Glutamatergic neuron (in vitro differentiated cells): ENCODE measurements at regions not wholly inside any gene's neighbourhood (a gene's known extent, or its start where the extent isn't known, plus 50 kb on each side); places are given as distances from the start of the nearest gene placed in this dataset.
A peak's percentile ranks its signal among the peaks of the same experiment; 100 is the strongest.

Source experiments
- DNase-seq: peaks from one replicate; pipeline ENCODE4 v3.0.0; 2022
- H3K27ac Mint-ChIP-seq: one replicate; pipeline ENCODE4 v1.8.0; 2020; ENCODE audit warnings: mild to moderate bottlenecking, mixed read lengths, inconsistent platforms; ENCODE audit not compliant: unreplicated experiment
- H3K27me3 Mint-ChIP-seq: one replicate; pipeline ENCODE4 v1.8.0; 2020; ENCODE audit warnings: mild to moderate bottlenecking, moderate library complexity, mixed read lengths, inconsistent platforms; ENCODE audit not compliant: unreplicated experiment
- H3K36me3 Mint-ChIP-seq: one replicate; pipeline ENCODE4 v1.8.0; 2020; ENCODE audit warnings: mild to moderate bottlenecking, mixed read lengths, inconsistent platforms; ENCODE audit not compliant: unreplicated experiment
- H3K4me1 Mint-ChIP-seq: one replicate; pipeline ENCODE4 v1.8.0; 2020; ENCODE audit warnings: mild to moderate bottlenecking, low read depth, mixed read lengths, inconsistent platforms; ENCODE audit not compliant: unreplicated experiment
- H3K4me3 Mint-ChIP-seq: one replicate; pipeline ENCODE4 v1.8.0; 2020; ENCODE audit warnings: mild to moderate bottlenecking, mixed read lengths, inconsistent platforms; ENCODE audit not compliant: unreplicated experiment
- H3K9me3 Mint-ChIP-seq: one replicate; pipeline ENCODE4 v1.8.0; 2020; ENCODE audit warnings: mild to moderate bottlenecking, moderate library complexity, mixed read lengths, inconsistent platforms; ENCODE audit not compliant: unreplicated experiment
- TF ChIP-seq, protein P1 (sequence below): fragments of 200-600 bp; sonication (generic); IDR thresholded peaks from one replicate; pipeline ENCODE4 v1.5.0; 2021; ENCODE audit not compliant: partially characterized antibody, unreplicated experiment

DNA sequence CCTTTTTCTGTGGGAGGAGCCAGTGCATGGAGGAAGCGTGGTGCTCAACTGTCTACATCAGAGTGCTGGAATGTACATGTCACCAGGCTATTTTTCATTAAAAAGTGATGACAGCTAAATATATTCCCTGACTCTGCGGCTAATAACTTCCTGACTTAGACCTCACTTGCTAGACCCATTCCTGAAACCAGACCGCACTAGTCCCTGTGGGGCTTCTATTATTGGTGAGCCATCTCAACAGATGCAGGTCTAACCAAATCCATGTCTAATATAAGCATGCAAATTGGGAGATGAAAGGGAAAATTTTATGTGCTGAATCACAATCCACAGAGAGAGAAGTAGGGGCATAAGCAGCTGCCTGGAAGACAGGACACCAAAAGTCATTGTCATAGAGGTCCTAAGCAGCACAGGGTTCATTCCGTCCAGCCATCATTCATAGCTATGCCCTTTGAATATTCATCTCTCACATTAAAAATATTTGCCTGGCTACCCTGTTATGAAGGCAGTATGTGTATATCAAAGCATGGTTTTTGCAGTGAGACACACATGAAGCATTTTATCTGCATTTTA is 110.9 kb upstream of the BLID start:
- H3K4me3 Mint-ChIP-seq, result no peak overlapping the region
- no peaks in the 10 kb centered on the region for H3K4me1 Mint-ChIP-seq
- TF ChIP-seq, protein P1, sequence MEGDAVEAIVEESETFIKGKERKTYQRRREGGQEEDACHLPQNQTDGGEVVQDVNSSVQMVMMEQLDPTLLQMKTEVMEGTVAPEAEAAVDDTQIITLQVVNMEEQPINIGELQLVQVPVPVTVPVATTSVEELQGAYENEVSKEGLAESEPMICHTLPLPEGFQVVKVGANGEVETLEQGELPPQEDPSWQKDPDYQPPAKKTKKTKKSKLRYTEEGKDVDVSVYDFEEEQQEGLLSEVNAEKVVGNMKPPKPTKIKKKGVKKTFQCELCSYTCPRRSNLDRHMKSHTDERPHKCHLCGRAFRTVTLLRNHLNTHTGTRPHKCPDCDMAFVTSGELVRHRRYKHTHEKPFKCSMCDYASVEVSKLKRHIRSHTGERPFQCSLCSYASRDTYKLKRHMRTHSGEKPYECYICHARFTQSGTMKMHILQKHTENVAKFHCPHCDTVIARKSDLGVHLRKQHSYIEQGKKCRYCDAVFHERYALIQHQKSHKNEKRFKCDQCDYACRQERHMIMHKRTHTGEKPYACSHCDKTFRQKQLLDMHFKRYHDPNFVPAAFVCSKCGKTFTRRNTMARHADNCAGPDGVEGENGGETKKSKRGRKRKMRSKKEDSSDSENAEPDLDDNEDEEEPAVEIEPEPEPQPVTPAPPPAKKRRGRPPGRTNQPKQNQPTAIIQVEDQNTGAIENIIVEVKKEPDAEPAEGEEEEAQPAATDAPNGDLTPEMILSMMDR, result no peak
- DNase-seq, result no peak
- no peaks in the 10 kb centered on the region for H3K9me3 Mint-ChIP-seq
- H3K27ac Mint-ChIP-seq, result no peak overlapping the region
- H3K27me3 Mint-ChIP-seq, result peaks cover 3% of the 10 kb centered on the region
- H3K36me3 Mint-ChIP-seq, result no peaks in the 10 kb centered on the region

DNA sequence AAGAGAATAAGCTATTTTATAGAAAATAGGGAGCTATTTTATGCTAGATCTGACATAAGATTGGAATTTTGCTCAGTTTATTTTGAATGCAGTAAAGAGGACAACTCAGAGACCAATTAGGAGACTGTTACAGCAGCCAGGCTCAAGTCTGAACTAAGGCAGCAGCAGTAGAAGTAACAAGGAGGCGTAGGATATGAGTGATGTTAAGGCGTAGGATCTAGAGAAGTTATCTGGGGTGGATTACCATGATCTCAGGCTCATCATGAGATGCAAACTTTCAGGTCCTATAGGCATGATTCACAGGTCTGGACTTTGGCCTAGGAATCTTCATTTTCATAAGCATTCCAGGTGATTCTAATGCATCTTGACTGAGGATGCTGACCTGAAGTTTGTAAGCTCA is 108.9 kb upstream of the BLID start:
- H3K36me3 Mint-ChIP-seq, result no peaks in the 10 kb centered on the region
- peaks cover 3% of the 10 kb centered on the region for H3K27me3 Mint-ChIP-seq
- no peak overlapping the region for H3K27ac Mint-ChIP-seq
- no peak for DNase-seq
- TF ChIP-seq, protein P1, result no peak
- H3K4me3 Mint-ChIP-seq, result no peak overlapping the region
- H3K9me3 Mint-ChIP-seq, result no peaks in the 10 kb centered on the region
- H3K4me1 Mint-ChIP-seq, result no peaks in the 10 kb centered on the region

DNA sequence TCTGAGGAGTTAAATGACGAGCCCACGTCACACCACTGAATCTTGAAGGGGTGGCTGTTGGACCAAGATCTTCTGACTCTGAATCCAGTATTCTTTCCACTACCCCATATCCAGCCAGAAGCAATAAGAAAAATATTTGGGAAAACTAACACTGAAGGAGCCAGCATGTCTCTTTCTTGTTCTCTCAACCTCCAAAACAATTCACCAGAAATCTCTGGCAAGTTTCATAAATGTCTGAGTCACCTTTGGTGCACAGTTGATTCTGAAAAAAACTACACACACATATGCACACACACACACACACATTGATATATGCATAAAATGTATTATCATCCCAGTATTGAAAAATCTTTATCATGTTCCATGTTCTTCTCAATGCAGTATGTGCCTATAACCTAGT is 104.3 kb upstream of the BLID start:
- DNase-seq, result no peak
- H3K9me3 Mint-ChIP-seq, result peaks cover 2% of the 10 kb centered on the region
- H3K27me3 Mint-ChIP-seq, result no peaks in the 10 kb centered on the region
- no peaks in the 10 kb centered on the region for H3K36me3 Mint-ChIP-seq
- H3K4me1 Mint-ChIP-seq, result peaks cover 1% of the 10 kb centered on the region
- H3K27ac Mint-ChIP-seq, result no peak overlapping the region
- H3K4me3 Mint-ChIP-seq, result no peak overlapping the region
- TF ChIP-seq, protein P1, result no peak

DNA sequence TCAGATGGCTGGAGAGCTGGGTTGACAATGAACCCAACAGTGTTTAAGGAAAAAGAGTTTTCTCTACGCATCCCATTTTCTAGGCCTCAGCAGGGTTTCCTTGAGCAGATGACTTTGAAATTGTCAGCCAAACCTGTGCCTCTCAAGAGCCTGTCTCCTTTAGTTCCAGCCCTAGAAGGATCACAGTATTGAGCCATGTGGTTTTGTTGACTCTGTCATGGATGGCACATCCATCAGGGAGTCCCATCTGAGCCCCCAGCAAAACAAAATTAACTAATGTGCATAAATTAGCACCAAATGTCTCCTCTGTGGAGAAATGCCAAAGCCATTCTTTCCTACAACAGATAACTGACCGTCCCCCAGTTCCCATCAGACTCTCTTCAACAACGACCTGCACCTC is 103.8 kb upstream of the BLID start:
- Mint-ChIP-seq H3K36me3 (no peaks in the 10 kb centered on the region), H3K27ac (no peak overlapping the region), H3K4me3 (no peak overlapping the region), H3K9me3 (peaks cover 2% of the 10 kb centered on the region), H3K4me1 (peaks cover 1% of the 10 kb centered on the region), H3K27me3 (no peaks in the 10 kb centered on the region)
- TF ChIP-seq, protein P1, result no peak
- DNase-seq, result no peak

DNA sequence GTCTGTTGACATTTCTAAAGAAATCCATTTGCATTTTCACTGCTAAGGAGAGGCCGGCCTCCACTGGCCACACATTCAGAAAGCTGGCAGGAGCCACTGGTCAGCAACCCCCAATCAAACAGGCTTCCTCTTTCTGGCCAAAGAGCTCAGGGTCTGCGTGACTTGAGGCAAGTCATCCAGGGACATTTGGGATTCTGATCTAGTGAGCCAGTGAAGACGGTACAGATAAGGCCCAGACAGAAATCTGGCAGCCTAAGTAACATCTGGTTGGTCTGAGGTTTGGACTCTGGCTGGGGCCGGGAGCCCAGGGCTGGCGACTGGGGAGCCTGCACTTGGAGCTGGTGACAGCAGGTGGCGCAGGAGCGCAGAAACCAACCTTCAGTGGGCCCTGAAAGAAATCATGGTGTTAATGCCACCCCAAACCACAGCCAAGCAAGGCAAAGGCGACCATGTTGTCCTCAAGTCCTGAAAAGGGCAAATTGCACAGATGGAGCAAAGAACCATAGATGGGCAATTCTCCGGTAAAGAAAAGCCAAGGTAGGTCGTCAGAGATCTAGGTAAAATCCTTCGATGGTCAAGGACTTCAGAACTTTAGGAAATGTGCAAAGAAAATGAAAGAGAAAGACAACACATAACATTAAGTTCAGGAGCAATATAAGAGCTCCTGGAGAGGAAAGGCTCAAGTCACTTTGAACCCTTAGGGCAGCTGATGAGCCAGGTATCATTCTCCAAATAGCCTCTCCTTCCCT is 99.4 kb upstream of the BLID start:
- Mint-ChIP-seq H3K27me3 (no peaks in the 10 kb centered on the region), H3K4me1 (peaks cover 1% of the 10 kb centered on the region), H3K36me3 (no peaks in the 10 kb centered on the region), H3K9me3 (peaks cover 2% of the 10 kb centered on the region), H3K4me3 (no peak overlapping the region), H3K27ac (no peak overlapping the region)
- peak; percentile 82 for DNase-seq
- TF ChIP-seq, protein P1, result peak; percentile 90
